ENCODE measurements at regions not wholly inside any gene's neighbourhood (a gene's known extent, or its start where the extent isn't known, plus 50 kb on each side); places are given as distances from the start of the nearest gene placed in this dataset.

GRCh38 chr10:123408660-123409059 lies 254.5 kb downstream of the BUB3 start:
- peak; percentile 36 for DNase-seq (ENCODE audit: low spot score)
- CTCF ChIA-PET: interaction anchor here (0.5 kb wide), 1 partner anchor 188 kb away, joined by 3 read pairs; no protein-coding TSS in a partner anchor
- no peak overlapping the region for H3K27ac ChIP-seq
- POLR2A ChIA-PET (ENCODE audit: low non-redundant PET): no interaction called here
- TF ChIP-seq CTCF (conservative IDR thresholded peaks at IDR 0.05; ENCODE audit: low read depth): no peak

- CTCF ChIA-PET: interaction anchor here (0.5 kb wide), 1 partner anchor 188 kb away, joined by 3 read pairs; no protein-coding TSS in a partner anchor
Measured at GRCh38 chr10:123409426-123409825, 255.2 kb downstream of the BUB3 start.

GRCh38 chr10:123409884-123410283 lies 255.7 kb downstream of the BUB3 start:
- TF ChIP-seq CTCF (conservative IDR thresholded peaks at IDR 0.05; ENCODE audit: low read depth): no peak
- CTCF ChIA-PET: no interaction called here
- POLR2A ChIA-PET (ENCODE audit: low non-redundant PET): interaction anchor here (0.7 kb wide), 1 partner anchor 994 kb away, joined by 3 read pairs; no protein-coding TSS in a partner anchor
- no peak for DNase-seq (ENCODE audit: low spot score)
- H3K27ac ChIP-seq: no peak overlapping the region

More at GRCh38 chr10:123409426-123409825, 255.2 kb downstream of the BUB3 start:
- POLR2A ChIA-PET (ENCODE audit: low non-redundant PET): no interaction called here
- DNase-seq (ENCODE audit: low spot score): no peak
- TF ChIP-seq CTCF (conservative IDR thresholded peaks at IDR 0.05; ENCODE audit: low read depth): no peak
- no peak overlapping the region for H3K27ac ChIP-seq

GRCh38 chr10:123413353-123413752 lies 252.8 kb upstream of the GPR26 start:
- TF ChIP-seq CTCF (conservative IDR thresholded peaks at IDR 0.05; ENCODE audit: low read depth): no peak
- DNase-seq (ENCODE audit: low spot score): no peak
- ChIA-PET POLR2A (ENCODE audit: low non-redundant PET) (no interaction called here), CTCF (interaction anchor here (0.6 kb wide), 1 partner anchor 1042 kb away, joined by 3 read pairs; no protein-coding TSS in a partner anchor)
- H3K27ac ChIP-seq: no peak overlapping the region

- POLR2A ChIA-PET (ENCODE audit: low non-redundant PET): no interaction called here
- CTCF ChIA-PET: interaction anchor here (0.6 to 1.0 kb wide), 2 partner anchors 372 to 771 kb away, joined by 3 read pairs; no protein-coding TSS in a partner anchor
- no peak for DNase-seq (ENCODE audit: low spot score)
- no peak for TF ChIP-seq CTCF (conservative IDR thresholded peaks at IDR 0.05; ENCODE audit: low read depth)
- H3K27ac ChIP-seq: no peak overlapping the region
Measured at GRCh38 chr10:123415523-123415922, 250.6 kb upstream of the GPR26 start.

GRCh38 chr10:123417414-123417813 lies 248.7 kb upstream of the GPR26 start:
- CTCF ChIA-PET: interaction anchor here (0.7 to 1.1 kb wide), 2 partner anchors 272 to 372 kb away, joined by 3 read pairs; no protein-coding TSS in a partner anchor
- no peak for DNase-seq (ENCODE audit: low spot score)
- H3K27ac ChIP-seq: no peak overlapping the region
- no peak for TF ChIP-seq CTCF (conservative IDR thresholded peaks at IDR 0.05; ENCODE audit: low read depth)
- POLR2A ChIA-PET (ENCODE audit: low non-redundant PET): no interaction called here
